T-helper 1 cell treated with Interleukin-12 subunit alpha and Interleukin-12 subunit beta and Interleukin-4 antibody, amounts not matched to agents 30 ng/mL and 1 ng/mL, for 36 hours (primary cell): ENCODE measurements at regions not wholly inside any gene's neighbourhood (a gene's known extent, or its start where the extent isn't known, plus 50 kb on each side); places are given as distances from the start of the nearest gene placed in this dataset.
"Not testable (repeated sequence)": the region's sequence is repeated elsewhere in the genome, so short reads cannot be mapped to it uniquely, and the experiment has no call there.

Experiments used
- intact Hi-C: fragments of 100-400 bp; cut with micrococcal nuclease; formaldehyde crosslinking; loops from one replicate; pipeline ENCODE4 v1.15.1; 2024

DNA sequence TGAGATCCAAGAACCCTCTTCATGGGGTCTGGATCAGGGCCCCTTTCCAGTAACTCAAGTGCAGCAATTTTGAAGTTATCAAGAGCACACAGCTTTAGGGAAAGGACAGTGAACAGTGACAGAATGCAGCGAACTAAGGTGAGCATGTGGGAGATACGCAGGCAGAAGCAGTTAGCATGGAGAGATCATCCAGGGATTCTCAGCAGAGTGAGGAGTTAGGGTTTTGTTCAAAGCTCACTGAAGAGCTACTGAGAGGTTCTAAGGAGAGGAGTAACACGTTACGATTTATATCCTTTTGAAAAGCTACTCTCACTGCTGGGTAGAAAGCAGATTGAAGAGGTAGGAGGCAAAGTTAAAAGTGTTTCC is 83.6 kb upstream of the MPP7 start:
- intact Hi-C loops: loop anchor here (10.0 kb wide), 1 partner anchor 732 kb away; no protein-coding TSS in a partner anchor

DNA sequence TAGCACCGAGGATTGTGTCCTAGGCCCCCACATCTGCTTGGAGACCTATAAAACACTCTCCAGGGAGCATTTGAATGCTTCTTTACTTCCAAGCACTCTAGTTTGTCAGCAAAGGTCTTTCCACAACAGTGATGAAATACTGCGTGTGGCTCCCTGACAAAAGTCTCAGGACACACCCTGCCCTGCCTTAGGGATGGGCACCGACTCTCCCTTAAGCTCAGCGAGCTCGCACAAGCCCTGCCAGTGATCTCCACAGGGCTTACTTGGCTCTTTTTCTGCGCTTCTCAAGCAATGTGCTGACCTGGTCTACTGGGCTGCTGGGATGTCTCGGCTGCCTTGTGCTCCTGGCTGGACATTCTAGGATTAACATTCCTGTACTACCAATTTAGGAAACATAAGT is 84.3 kb upstream of the MPP7 start:
- intact Hi-C loops: loop anchor here (10.0 kb wide), 1 partner anchor 732 kb away; no protein-coding TSS in a partner anchor

DNA sequence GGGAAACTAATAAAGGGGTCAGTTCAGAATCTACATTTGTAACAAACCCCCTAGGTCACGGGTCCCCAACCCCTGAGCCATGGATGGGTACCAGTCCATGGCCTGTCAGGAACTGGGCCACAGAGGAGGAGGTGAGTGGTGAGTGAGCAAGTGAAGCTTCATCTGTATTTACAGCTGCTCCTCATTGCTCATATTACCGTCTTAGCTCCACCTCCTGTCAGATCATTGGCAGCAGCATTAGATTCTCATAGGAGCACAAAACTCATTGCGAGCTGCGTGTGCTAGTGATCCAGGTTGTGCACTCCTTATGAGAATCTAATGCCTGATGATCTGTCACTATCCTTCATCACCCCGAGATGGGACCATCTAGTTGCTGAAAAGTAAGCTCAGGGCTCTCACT is 88.4 kb upstream of the MPP7 start:
- intact Hi-C loops: no loop called here

DNA sequence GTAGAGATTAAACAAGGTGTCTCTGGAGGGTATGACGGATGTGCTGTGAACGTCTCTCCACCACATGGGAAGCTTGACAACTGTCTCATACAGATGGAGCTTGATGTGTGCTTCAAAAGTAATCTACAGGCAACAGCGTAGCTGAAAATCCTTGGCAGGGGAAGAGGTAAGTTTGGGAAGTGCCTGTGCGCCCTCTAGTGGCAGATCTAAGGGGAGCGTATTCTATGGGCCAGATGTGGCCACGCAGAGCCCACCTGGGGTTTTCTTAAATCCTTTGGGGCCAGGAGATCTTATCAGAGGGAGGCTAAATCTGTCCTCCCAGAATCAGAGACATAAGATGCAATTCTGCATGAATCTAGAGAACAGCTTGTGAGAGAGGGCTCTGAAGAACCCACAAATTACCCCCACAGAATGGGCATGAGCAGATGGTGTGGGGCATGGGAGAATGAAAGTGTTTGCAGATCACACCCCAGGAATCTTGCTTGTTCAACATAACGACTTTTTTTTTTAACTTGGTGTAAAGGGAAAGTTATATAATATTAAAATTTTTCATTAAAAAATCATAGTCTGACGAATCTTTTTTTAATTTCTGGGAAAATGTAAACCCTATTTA is 91.2 kb upstream of the MPP7 start:
- intact Hi-C loops: loop anchor here (1.0 kb wide), 3 partner anchors 12 to 836 kb away; no protein-coding TSS in a partner anchor

DNA sequence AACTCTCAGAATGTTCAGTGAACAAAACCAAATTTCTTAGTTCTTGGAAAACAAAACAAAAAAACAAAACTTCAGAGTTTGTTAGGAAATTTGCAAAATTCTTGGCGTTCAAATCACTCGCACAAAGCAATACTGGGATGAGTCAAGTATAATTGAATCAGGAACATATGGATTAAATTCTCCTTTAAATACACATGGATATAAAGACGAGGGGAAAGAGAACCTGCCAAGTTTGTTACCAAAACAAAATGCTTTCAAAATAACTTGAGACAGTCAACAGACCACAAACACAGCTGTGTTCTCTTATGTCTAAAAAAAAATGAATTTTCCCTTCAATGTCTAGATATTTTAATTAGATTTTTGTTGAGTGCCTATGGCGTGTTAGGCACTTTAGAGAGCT is 93.5 kb upstream of the MPP7 start:
- intact Hi-C loops: no loop called here

DNA sequence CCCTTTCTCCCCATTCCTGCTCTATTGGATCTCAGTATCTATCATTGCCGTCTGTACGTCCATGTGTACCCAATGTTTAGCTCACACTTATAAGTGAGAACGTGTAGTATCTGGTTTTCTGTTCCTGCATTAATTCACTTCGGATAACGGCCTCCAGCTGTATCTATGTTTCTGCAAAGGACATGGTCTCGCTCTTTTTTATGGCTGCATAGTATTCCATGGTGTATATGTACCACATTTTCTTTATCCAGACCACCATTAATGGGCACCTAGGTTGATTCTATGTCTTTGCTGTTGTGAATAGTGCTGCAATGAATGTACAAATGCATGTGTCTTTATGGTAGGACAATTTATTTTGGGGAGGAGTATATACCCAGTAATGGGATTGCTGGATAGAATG is 94.4 kb upstream of the MPP7 start:
- intact Hi-C loops: no loop called here

DNA sequence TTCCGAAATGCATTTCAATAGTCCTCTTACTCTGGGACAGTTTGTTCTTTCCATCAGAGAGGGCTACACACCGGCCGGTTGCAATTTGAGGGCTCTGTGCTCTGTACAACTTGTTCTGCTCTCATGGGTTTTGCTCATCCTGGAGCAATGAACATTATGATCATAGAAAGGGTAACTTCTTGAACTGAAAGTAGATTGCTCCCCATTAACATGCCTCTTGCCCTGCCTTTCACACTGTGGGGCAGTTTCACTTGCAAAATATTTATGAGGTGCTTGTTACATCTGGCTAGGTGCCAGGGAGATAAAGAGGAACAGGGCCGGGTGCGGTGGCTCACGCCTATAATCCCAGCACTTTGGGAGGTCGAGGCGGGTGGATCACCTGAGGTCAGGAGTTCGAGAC is 97.3 kb upstream of the MPP7 start:
- intact Hi-C loops: no loop called here

DNA sequence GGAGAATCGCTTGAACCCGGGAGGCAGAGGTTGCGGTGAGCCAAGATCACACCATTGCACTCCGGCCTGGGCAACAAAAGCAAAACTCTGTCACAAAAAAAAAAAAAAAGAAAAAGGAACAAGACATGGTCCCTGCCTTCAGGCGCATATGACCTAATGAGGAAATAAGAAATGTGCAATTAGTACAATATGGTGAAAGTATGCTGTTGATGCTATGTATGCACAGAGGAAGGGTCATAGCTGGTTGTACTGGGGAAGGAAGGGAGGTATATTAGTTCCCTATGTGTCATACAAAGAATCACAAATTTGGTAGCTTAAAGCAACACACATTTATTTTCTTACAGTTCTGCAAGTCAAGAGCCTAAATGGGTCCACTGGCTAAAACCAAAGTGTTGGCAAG is 97.8 kb upstream of the MPP7 start:
- intact Hi-C loops: no loop called here

DNA sequence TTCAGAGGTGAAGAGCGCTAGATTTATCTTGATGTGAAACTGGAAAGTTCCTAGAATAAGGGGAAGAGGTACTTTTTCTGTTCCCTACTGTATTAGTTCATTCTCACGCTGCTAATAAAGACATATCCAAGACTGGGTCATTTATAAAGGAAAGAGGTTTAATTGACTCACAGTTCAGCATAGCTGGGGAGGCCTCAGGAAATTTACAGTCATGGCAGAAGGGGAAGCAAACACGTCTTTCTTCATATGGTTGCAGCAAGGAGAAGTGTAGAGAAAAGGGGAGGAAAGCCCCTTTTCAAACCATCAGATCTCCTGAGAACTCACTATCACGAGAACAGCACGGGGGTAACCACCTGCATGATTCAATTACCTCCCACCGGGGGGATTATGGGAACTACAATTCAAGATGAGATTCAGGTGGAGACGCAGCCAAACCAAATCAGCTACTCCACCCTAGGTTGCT is 99.8 kb upstream of the MPP7 start:
- intact Hi-C loops: not testable (repeated sequence)

DNA sequence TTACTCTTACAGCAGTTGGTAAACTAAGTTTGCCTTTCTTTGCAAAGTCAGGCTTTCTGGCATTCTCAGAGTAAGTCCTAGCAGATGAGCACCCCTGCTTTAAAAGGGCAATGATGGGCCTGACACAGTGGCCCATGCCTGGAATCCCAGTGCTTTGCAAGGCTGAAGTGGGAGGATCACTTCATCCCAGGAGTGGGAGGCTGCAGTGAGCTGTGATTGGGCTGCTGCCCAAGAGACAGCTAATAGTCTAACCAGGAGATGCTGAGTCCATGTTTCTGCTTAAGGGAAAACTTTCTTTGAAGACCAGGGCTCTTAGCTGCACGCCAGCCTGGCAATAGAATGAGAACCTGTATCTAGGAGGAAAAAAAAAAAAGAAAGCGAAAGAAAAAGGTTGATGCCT is 100.2 kb upstream of the MPP7 start:
- intact Hi-C loops: no loop called here

DNA sequence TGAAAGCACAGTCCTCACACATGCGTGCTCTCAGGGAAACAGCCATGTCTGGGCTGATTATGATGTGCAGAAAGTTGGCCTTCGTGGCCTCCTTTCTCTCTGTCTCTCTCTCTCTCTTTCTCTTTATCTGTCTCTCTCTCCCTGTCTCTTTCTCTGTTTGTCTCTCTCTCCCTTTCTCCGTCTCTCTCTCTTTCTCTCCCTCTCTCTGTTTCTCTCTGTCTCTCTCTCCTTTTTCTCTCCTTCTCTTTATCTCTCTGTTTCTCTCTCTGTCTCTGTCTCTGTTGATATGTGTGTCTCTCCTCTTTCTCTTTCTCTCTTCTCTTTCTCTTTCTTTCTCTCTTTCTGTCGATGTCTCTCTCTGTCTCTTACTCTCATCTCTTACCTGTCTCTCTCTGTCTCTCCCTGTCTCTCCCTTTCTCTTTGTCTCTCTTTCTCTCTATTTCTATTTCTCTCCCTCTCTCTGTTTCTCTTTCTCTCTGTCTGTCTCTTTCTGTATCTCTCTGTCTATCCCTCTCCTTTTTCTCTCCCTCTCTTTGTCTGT is 105.4 kb upstream of the MPP7 start:
- intact Hi-C loops: no loop called here

DNA sequence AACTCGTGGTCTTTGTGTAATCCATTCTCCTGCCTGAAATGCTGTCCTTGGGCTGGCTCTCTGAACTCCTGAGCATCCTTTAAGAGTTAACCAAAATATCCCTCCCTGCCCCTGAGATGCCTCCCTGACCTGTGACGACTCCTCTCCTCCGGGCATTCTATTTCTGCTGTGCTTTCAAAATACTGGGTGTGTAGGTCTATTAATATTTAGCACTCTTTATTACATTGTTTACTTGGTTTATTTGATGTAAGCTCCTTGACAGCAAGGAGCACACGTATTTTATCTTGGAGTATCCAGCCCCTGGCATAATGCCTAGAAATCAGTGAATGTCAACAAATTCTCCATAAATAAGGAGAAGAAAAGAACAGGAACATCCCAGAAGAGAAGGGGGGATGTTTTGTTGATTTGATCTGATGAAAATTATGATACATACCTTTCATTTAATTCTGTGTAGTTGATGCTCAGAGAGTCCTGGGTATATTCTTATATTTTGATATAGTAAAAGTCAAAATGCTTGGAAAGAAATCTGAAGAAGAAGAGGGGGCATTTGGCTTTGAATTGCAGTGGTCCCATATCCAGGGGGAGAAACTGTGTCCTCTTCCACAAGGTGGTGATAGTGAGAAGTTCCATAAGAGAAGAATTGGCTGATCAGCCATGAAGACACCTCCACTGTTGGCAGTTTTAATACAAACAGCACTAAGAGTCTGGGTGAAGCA is 107.7 kb upstream of the MPP7 start:
- intact Hi-C loops: loop anchor here (1.0 to 5.0 kb wide), 2 partner anchors 76 to 122 kb away; partner anchors contain the start of gene WAC

DNA sequence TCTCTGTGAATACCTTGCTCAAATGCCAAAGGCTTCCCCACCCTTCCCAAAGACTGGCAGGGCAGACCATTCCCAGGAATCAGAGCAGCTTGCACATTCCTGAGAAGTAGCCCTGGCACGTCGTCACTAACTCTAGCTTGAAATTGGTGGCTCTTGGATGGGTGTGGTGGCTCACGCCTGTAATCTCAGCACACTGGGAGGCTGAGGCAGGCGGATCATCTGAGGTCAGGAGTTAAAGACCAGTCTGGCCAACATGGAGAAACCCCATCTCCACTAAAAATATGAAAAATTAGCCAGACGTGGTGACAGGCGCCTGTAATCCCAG is 108.2 kb upstream of the MPP7 start:
- intact Hi-C loops: loop anchor here (1.0 to 5.0 kb wide), 2 partner anchors 77 to 121 kb away; partner anchors contain the start of gene WAC

DNA sequence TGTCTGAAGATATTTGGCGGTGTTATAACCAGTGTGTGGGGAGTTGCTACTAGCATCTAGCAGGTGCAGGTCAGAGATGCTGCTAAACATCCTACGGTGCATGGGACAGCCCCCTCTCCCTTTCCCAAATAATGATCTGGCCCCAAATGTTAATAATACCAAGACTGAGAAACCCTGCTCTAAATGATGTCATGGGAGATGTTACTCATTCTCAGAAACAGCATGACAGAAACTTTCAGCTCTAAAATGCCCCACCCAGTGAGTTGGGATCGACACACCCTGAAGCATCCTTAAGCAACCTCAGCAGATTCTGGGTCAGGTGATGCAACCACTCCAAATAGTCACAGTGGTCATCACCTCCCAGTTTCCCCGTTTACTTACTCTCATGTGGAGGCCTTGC is 108.8 kb upstream of the MPP7 start:
- intact Hi-C loops: loop anchor here (1.0 to 5.0 kb wide), 2 partner anchors 77 to 121 kb away; partner anchors contain the start of gene WAC

DNA sequence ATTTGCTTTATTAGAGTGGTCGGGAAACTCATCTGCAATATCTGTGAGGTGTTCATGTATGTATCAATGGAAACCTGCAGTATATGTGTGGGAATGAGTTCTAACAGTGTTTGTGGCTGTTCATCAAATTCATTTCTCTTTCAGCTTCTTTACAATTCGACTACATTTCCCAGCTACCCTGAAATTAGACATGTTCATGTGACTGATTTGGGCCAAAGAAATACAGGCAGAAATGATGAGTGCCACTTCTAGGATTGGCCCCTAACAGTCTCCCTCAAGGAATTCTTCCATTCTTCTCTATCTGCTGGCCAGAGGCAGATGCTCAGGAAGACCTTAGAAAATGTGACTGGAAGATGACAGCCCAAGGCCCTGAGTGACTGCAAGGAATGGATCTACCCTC is 114.8 kb upstream of the WAC start:
- intact Hi-C loops: no loop called here

DNA sequence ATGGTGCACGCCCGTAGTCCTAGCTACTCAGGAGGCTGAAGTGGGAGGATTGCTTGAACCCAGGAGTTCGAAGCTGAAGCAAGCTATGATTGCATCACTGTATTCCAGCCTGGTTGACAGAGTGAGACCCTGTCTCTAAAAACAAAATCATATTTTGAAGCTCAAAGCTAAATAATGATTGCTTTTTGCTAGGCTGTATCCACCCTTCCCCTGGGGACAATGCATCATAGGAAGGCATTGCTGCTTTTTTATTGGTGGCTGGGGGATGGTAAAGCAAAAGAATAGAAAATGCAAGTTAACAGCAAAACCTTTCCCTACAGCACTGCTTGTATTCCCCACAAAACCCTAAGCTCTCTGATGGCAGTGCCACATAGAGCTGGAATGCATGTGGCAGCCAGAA is 107.5 kb upstream of the WAC start:
- intact Hi-C loops: no loop called here

DNA sequence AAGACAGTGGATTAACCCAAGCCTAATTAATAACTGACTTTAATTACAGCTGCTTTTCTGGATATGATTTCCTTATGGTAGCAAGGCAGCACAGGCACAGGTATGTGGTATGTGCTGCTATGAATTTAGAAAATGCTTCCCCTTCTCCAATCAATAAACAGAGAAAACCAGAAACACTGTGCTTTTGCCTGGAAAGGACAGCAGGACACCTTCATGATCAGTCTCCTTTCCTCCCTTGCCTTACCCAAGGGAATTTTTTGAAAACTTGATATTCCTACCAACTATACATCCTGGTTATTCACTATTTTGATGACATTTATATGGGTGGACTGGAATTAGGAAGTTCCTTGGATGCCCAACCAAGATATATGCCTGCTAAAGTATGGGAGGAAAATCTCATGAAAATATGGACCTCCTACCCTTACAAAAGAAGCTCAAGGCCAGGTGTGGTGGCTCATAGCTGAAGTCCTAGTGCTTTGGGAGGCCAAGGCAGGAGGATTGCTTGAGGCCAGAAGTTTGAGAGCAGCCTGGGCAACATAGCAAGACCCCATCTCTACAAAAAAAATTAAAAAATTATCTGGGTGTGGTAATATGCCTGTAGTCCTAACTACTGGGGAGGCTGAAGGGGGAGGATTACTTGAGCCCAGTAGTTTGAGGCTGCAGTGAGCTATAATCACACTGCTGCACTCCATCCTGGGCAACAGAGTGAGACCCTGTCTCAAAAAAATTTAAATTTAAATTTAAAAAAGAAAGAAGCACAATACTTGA is 106.3 kb upstream of the WAC start:
- intact Hi-C loops: no loop called here

DNA sequence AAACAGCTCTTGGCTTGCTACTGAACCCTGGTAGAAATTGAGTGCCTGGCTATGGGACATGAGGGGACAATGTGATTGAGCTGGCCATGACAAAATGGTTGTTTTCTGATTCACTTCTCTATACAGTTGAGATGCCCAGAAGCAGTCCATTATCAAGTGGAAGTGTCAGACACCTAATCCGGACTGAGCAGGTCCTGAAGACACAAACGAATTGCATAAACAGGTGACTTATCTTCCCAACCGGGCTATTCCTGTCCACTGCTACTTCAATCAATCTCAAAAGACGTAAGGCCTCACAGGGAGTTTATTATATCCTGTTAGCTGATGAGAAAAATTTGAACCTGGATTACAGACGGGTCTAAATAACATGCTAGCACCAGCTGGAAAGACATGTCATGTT is 105.5 kb upstream of the WAC start:
- intact Hi-C loops: no loop called here

DNA sequence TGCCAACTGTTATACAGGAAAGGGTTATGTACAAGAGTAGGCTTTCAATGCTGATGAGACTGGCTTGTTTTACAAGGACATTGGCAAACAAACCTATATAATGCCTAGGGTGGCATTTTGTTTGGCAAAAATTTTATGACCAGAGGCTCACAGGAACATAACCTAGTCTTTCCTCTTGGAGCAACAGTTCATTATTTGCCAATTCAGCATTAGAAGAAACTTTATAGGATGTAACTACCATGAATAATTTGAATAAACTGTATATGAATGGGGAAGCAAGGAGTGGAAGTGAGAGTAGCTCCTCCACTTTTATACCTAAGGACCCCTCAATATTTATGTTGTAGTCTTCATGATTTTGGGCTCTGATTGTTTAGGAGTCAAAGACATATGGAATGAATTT is 103.9 kb upstream of the WAC start:
- intact Hi-C loops: no loop called here

DNA sequence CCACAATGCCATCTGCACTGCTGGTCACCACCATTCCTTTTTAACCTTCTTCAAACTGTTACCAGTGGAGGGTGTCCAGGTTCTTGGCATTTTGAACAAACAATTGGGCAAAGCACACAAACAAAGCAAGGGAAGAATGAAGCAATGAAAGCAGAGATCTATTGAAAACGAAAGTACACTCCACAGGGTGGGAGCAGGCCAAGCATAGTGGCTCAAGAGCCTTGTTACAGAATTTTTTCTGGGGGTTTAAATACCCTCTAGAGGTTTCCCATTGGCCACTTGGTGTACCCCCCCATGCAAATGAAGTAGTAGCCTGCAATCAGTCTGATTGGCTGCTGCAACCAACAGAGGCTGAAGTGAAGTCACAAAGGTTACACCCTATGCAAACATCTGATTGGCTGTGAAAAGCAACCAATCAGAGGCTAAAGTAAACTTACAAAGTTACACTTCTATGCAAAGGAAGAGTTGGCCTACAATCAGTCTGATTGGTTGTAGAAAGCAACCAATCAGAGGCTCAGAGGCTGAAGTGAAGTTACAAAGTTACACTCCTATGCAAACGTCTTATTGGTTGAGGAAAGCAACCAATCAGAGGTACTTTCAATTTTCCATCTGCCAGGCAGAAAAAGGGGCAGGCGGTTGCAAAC is 103.2 kb upstream of the WAC start:
- intact Hi-C loops: loop anchor here (5.0 kb wide), 1 partner anchor 163 kb away; no protein-coding TSS in a partner anchor

DNA sequence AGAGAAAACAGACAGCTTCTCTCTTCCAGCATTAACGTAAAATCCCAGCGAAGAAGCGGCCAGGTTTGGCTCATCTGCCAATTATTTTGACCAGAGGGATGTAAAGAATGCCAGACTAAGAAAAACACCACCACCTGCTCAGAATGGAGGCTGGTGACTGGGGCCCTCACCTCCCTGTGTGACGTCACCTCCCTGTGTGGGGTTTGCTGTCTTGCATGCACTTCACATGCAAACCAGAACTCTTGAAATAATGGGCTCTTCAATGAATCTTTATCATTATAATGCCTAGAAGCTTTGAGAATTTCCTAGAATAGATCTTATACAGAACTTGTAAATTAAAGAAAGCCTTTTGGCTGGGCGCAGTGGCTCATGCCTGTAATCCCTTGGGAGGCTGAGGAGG is 101.8 kb upstream of the WAC start:
- intact Hi-C loops: loop anchor here (5.0 kb wide), 1 partner anchor 161 kb away; no protein-coding TSS in a partner anchor
